ENCODE measurements at regions not wholly inside any gene's neighbourhood (a gene's known extent, or its start where the extent isn't known, plus 50 kb on each side); places are given as distances from the start of the nearest gene placed in this dataset.

DNA sequence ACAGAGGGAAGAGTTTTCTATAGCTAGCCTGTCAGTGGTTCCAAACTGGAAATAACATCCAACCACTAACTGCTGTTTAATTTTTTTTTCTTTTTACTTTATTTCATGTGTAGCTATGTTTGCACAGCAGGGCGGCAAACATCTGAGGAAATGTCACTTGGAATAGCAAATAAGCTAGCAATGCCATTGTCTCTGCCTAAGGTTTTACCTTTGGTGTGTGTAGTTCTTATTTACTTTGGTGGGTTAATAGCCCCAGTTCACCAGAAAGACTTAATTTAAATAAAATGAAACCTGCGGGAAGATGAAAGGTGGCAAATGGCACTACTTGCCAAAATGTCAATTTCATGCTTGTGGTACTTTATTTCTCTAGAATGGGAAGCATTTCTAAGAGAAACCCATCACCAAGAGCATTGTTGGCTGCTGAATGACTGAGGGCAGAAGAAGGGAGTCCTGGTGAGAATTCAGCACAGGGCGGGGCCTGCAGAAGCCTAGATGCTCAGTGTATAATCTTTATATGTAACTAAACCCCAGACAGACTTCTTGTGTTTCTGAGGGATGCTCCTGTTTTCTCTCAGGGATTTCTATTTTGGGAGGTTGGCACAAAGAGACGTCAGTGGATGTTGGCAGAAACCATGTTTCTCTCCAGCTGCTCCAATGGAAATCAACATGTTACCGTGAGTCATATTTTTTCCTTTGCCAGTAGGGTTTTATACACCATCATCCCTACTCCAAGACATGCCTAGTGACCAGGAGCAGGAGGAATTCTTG lies 300.4 kb upstream of the NT5C1B start:
- DNase-seq (ENCODE audit: low read depth in 2 of 2): no peak

DNA sequence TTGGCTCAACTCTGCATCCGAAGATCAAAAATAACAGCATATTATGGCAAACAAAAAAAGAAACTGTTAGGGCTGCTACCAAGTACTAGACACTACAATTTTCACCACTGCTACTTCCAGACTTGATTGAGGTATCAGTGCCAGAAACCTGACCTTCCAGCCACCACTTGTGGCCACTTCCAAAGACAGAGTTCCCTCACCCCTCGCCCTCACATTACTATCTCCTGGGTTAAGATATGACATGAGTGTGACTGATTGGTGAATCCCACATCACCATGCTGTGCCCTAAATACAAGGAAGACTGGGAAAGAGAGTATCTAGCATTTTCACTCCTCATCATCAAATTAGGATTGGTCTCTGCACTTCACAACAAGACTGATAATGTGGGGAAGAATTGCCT lies 296.1 kb upstream of the NT5C1B start:
- no peak for DNase-seq (ENCODE audit: low read depth in 2 of 2)

DNA sequence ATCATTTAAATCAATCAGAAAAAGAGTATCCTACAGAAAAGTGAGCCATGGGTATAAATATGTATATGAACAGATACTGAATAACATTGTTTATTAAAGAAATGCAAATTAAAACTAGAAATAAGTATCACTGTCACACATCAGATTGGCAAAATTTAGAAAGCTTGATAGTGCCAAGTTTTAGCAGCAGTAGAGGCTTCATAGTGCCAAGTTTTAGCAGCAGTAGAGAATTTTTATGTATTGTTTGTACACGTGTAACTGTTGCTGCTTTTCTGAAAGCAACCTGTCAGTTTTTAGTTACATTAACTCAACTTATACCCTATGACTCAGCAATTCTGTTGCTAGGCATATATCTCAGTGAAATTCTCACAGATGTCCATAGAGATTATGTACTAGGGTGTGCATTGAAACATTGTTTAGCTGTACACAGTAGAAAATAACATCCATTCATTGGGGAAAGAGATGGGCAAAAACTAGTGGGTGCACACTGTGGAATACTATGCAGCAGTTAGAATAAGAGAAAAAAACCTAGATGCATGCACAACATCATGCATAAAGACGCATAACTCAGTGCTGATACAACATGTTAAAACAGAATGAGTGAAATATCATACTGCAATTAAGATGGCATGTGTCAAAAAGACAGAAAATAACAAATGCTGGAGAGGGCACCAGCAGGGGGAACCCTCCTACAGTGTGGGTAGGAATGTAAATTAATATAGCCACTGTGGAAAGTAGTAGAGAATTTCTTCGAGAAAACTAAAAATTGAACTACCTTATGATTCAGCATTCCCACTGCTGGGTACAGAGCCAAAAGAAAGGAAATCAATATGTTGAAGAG lies 294.5 kb upstream of the NT5C1B start:
- no peak for DNase-seq (ENCODE audit: low read depth in 2 of 2)

DNA sequence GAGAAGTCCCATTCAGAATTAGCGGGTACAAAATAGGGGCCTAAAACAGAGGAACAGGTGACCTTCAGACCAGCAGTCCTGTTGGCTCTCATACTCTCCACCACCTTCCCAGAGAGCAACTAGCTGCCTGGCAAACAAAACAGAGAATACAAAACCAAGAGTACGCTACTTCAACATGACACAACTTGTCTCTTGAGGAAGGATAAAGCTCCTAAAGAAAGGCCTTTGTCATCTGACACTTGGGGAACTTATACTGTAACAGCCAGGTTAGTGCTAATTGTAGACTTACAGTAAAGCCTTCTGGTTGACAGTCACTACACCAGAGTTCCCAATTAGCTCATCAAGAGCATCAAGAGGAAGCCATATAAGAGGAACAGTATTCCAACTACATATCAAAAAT lies 282.1 kb upstream of the NT5C1B start:
- DNase-seq (ENCODE audit: low read depth in 2 of 2): no peak

DNA sequence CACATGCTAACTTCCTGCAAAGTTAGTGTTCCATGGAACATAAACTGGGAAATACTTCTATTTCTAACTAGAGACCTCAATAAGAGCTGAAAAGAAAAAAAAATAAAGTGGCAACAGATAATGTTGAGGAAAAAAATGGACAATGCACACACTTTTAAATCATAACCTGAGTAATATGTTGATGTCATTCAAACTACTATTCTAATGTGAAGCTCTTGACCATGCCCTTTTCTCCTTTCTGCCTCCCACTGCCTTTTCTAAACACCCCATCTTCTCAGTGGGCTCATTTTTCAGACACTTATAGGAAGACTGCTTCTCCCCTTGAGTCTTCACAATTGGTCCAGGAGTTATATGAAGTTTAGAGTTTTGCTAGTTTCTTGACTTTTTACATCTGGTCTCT lies 280.9 kb upstream of the NT5C1B start:
- no peak for DNase-seq (ENCODE audit: low read depth in 2 of 2)

DNA sequence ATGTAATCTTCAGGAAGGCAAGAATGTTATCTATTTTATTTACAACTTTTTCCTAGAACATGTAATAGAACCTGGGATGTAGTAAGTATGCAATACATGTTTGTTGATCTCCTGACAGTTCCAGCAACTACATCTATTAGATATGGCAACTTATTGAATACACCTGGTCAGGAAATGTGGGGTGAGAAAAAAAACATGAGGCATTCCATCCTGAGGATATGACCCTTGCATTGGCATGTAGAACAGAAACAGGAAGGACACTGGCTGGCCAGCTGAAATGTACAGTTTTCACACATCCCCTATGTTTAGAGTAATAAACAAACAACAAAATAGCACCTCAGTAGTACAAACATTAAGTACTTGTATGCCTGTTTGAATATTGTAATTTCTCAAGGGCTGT lies 272.6 kb upstream of the NT5C1B start:
- DNase-seq (ENCODE audit: low read depth in 2 of 2): no peak

DNA sequence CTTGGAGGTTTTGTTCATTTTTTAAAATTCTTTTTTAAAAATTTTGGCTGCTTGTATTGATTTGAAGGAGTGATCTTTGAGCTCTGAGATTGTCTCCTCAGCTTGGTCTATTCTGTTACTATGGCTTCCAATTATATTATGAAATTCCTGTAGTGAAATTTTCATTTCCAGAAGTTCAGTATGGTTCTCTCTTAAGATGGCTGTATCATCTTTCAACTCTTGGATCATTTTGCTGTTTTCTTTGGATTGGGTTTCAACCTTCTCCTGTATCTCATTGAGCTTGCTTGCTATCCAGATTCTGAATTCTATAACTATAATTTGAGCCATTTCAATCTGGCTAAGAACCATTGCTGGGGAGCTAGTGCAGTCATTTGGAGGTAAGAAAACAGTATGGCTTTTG lies 270.8 kb upstream of the NT5C1B start:
- DNase-seq (ENCODE audit: low read depth in 2 of 2): no peak

DNA sequence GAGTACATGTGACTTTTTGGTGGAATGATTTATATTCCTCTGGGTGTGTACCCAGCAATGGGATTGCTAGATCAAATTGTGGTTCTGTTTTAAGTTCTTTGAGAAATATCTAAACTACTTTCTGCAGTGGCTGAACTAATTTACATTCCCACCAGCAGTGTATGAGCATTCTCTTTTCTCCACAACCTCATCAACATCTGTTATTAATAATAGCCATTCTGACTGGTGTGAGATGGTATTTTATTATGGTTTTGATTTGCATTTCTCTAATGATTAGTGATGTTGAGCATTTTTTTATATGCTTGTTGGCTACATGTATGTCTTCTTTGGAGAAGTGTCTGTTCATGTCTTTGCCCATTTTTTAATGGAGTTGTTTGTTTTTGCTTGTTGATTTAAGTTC lies 267.4 kb upstream of the NT5C1B start:
- DNase-seq (ENCODE audit: low read depth in 2 of 2): no peak

DNA sequence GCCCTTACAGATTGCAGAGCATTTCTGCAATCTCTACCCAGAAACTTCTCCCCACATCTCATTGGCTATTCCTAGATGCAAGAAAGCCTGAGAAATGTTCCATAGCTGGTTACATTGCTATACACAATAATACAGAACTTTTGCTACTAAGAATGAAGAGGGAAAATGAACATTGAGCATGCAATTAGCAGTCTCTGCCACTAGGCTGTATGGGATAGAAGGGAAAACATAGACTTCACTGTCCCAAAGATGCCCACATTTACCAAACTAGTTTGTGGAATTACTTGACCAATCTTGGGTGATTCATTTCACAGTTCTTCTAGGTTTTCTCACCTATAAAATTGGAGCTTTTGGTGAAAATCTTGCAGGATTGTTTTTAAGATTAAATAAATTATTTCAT lies 265.7 kb upstream of the NT5C1B start:
- DNase-seq (ENCODE audit: low read depth in 2 of 2): no peak

DNA sequence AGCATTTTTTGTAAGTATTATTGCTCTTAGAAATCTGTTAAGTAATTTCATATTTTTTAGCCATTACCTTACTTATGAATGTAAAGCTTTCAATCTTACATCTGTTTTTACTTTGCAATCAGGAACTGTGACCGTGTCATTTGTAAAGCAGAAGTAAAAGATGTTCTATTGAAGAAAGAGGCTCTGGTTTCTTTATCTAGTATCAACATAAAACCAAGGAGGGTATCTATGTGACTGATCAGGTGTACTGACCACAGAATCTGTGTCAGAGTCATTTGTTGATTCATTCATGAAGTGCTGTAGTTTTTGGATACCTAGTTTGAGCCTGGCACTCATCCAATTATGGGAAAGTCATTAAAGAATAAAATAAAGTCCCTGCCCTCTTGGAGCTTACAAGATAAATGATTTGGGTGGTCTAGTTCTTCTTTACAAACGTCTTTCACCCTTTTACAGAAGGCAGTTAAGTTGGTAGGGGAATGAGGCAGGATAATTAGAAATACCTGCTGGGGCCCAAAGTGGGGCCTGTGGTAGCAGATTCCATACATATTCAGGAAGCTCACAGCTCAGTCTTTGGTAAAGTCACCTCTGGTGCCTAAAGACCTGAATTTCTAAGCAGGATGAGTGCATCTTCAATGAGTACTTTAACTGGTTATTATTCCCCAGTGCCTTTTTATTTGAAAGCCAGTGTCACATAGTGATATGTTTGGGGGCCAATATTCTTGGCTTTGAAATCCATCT lies 260.6 kb upstream of the NT5C1B start:
- DNase-seq (ENCODE audit: low read depth in 2 of 2): no peak

DNA sequence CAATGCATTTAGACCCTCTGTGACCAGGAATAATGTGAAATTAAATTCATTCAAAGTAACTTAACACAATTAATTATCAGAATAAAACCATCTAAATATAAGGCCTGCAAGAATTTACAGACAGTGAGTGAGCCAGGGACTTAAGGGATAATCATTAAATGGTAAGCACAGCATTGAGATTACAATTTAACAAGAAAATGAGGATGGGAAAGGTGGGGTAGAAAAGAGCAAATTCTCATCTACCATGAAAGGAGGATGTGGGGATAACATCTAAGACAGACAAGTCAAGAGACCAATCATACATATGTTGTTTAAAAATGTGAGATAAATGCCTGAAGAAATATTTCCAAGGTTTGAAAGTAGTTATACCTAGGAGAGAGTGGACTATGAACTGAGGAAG lies 259.3 kb upstream of the NT5C1B start:
- no peak for DNase-seq (ENCODE audit: low read depth in 2 of 2)

DNA sequence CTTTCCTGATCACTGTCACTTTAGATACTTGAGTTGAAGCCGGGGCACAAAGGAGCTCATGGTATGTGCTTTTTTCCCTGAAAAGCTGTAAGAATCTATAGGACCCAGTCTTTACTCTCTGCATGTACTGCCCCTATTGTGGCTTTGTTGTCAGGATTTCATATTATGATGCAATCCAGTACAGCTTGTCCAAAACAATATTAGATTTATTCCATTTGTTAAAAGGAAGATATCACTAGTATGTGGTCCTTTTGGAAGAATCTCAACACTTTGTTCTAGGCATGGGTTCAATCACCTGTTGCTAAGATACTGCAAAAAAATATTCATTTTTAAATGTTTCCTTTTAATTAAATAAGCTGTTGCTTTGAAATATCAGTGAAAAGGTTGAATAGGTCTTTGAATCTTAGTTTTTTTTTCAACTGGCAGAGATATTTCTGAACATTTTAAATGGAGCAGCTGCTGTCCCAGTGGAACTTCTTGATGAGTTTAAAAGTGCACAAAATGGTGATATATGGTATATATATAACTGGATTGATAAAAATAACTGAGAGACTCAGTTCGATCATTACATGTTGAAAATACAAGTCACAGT lies 256.6 kb upstream of the NT5C1B start:
- no peak for DNase-seq (ENCODE audit: low read depth in 2 of 2)

DNA sequence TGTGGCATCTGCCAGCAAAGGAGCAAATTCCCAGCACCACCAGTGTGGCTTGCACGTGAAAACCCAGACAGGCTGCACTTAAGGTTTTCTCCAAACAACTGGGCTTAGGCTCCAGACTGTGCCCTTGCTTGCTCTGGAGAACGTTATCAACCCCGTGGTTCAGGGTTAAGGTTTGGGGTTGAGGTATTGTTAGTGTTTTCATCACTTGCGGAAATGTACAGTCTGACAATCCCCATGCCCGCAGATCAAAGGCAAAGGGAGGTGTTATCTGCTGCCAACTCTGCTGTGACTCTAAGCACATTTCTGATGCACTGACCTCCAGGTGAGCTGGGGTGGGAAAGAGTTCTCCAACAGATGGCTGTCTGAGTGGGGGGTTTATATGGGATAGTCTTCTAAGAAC lies 253.5 kb upstream of the NT5C1B start:
- DNase-seq (ENCODE audit: low read depth in 2 of 2): no peak

DNA sequence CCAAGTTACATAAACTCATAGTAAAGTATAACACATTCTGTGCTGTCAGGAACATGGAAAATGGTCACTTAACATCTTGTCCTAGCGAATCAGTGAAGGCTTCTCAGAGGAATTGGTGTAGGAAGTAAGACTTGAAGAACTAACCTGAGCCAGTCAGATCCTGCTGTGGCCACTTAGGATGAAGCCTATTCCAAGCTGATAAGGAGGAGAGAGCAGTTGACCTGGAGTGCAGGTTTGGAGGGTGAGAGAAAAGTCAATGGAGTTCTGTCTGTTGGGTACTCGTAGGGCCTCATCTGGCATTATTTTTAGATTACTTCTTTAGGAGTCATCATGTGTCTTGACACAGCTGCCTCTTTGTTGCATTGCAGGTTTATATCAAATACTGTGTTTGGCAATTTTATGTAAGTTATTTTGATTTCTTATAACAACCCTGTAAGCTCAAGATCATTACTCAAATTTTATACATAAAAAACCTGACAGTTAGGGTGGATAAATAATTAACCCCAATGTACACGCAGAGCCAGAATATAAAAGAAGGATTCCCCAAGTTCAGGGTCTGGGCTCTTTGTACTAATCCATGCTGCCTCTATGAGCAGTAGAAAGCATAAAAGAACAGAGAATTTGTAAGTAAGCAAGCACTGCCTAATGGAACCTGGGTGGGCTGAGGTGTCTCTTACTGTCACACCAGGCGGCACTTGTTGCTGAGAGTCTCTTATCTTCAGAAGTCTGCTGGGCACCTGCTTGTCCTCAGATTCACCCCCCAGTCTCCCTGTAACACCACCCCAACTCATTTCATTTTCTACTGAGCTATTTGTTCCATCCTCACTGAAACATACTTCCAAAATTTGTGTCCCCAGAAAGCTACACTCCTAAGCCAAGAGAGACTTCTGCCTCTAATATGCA lies 252.1 kb upstream of the NT5C1B start:
- no peak for DNase-seq (ENCODE audit: low read depth in 2 of 2)

DNA sequence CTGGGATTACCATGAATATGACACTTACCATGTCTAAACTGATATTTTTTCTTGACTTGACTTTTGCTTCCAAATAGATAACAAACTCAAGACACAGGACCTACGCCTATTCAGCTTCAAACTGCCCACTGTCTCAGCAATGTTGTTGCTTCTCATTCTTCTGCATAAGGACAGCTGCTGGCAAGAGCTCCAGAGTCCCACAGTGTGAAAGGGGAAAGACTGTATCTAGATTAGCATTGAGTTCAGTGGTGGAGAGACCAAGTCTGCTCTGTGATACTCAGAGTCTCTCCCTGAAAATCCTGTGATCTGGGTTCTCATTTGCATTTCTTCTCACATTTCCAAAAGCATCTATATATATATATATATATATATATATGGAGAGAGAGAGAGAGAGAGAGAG lies 247.9 kb upstream of the NT5C1B start:
- DNase-seq (ENCODE audit: low read depth in 2 of 2): no peak

DNA sequence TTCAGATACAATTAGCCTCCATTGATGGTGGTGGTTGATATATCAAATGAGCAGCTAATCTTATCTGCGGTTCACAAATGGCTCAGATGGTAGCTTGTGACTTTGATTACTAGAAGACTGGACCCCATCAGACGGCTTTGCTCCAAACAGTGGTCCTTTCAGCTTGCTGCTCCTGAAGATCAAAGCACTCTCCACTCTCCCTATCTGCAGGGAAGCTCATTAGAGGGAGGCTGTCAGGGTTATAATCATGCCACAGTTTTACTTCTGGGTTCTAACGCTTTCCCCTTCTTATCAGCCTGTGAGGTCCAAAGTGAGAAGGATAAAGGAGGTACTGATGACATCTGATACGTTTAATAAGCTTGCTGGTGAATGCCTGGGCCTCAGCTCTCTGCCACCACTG lies 247.1 kb upstream of the NT5C1B start:
- no peak for DNase-seq (ENCODE audit: low read depth in 2 of 2)

DNA sequence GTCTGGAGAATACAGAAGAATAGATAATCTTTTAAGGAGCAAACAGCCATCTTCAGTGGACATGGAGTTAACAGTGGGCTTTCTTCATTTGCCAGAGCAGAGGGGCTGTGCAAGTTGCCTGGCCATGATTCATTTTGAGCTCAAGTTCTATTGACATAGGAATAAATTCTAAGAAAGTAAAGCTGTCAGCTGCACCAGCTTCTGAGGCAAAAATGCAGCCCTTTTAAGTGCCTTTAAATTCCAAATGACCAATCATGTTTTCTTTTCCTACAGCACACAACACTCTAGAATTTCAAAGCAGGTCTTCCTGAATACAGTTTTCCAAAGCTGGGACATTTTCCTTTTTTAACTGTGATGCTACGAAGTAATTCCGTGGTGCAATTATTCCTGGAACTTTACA lies 246.4 kb upstream of the NT5C1B start:
- no peak for DNase-seq (ENCODE audit: low read depth in 2 of 2)

DNA sequence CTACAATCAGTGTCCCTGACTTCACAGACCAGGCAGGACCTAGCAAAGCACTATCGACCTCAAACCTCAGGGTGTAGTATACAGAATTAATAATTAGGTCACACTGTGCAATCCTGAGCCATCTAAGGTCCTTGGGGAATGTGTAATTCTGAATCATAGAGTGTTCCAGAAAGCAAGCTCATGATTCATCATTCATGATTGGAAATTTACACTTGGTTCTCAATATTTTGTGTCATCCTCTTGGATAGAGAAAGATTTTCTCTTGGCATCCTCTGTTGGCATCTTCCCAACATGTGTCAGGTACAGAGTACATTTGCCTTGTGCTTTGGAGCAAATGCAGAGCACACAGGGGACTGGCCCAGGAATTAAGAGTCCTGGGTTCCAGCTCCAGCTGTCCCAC lies 245.0 kb upstream of the NT5C1B start:
- DNase-seq (ENCODE audit: low read depth in 2 of 2): no peak

DNA sequence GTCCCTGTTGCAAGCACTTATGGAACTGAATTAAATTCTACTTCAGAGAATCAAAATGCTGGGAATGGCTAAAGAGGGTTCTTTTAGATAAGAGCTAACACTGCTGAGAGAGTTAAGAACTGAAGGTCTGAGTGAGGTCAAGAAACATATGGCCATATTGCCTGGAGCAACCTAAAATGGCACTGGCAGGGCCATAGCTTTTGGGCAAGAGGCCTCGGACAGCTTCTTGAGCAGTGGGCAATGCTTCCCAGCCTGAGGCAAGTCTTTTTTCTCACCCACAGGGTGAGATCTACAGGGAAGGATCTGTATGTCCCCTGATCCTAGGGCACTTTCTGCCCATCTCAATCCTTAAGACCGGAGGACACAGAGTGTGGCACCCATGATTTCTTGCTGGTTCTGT lies 244.6 kb upstream of the NT5C1B start:
- no peak for DNase-seq (ENCODE audit: low read depth in 2 of 2)

DNA sequence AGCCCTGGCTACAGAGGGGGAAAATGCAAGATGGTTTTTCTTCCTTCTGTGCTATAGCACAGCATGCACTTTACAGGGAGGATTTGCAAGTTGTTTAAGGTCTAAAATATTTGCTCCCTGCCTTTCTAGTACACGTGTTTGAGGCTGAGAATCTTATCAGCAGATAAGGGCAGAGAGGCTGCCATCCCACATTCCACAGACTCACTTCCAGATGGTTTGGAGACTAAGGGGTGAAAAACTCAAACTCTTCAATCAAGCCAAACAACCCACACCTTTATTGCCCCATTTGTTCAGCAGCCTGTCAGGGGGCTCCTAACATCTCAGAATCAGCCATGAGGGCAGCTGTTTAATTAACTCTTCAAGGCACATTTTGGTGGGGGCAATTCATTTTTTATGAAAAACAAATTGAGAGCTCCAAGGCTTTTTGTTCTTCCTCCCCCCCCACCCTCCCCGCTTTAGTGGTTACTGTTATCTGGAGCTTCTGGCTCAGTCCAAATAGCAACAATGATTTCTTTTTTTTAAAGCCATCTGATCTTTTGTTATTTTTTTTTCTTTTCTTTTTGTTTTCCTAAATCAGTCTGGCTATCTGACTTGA lies 242.6 kb upstream of the NT5C1B start:
- DNase-seq (ENCODE audit: low read depth in 2 of 2): no peak

DNA sequence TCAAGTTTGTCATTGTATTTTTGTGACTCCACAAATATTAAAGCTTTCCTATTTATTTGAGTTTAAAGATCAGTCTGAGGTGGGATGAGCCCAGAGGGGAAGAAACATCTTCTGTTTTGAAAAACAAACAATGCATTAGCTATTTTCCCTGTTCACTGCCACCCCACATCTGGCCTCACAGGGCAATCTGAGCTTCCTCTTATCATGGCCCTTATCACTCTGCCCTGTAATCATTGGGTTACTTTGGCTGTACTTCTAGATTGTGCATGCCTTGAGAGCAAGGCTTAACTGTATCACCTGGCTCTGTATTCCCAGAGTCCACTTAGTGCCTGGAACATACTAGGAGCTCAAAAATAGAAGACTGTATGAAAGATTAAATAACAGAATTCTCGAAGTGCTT lies 241.6 kb upstream of the NT5C1B start:
- no peak for DNase-seq (ENCODE audit: low read depth in 2 of 2)

Measured in stimulated activated CD4-positive, alpha-beta T cell treated with anti-CD3 and anti-CD28 coated beads, Interleukin-12 subunit alpha, Interleukin-12 subunit beta, amount 100 ng/mL, for 24 hours (primary cell).